DMS153 treated with DMSO at 0.1 percent for 48 hours (cell line): ENCODE measurements at regions not wholly inside any gene's neighbourhood (a gene's known extent, or its start where the extent isn't known, plus 50 kb on each side); places are given as distances from the start of the nearest gene placed in this dataset.
A peak's percentile ranks its signal among the peaks of the same experiment; 100 is the strongest.
"Not testable (repeated sequence)": the region's sequence is repeated elsewhere in the genome, so short reads cannot be mapped to it uniquely, and the experiment has no call there.

Experiments used
- DNase-seq: peaks from one replicate; lab custom pipeline; 2025; ENCODE audit not compliant: unreplicated experiment; lab: John Stamatoyannopoulos, UW

DNA sequence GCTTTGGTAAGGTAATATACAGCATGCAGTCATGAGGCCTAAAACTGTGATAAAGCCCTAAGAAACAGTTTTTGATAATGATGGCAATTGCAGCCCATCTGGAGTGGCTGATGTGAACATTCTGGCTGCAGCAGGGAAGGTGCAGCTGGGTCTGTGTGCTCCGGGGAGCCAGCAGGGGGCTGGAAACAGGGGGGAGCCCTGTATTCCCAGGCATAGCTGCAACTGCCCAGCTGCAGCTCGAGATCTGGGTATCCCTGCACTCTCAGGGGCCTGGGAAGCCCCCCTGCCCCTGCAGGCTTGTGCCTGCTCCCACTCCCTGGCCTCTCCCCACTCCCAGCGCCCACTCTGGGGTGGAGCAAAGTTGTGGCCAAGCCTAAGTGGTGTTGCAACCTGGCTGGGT lies 95.6 kb downstream of the RRAGB start:
- DNase-seq = no peak

DNA sequence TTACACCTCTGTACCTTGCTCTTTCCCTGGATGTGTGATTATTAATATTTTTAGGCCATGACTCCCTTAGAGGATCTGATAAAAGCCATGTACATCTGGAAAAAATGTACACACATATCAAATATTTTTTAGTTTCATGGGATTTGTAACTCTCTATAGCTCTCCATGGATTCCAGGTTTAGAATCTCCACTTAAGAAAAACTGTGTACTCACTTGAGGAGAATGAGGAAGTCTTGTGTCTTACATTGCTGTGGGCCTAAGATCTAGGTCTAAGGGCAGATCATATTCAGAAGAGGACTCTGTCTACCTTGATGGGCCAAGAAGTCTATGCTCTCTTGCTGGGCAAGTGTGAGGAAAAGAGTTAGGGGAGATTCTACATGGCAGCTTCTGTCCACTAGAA lies 98.0 kb downstream of the RRAGB start:
- DNase-seq = no peak

DNA sequence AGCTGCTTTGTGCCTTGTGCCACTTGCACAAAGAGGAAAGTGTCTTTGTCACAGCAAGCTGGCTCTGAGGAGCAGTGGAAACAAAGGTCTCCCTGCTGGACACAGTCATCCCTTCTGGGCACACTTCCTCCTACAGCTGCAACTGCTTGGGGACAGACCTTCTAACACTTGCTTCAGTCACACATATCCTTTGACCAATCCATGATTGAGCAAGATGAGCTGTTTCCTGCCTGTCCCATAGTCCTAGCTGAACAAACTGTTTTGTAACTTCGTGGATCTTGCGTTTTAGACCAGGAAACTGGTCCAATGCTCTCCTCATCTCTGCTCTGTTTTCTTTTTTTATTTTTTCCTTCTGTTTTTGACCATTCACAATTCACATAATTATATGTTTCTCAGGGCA lies 98.5 kb downstream of the RRAGB start:
- DNase-seq = no peak

DNA sequence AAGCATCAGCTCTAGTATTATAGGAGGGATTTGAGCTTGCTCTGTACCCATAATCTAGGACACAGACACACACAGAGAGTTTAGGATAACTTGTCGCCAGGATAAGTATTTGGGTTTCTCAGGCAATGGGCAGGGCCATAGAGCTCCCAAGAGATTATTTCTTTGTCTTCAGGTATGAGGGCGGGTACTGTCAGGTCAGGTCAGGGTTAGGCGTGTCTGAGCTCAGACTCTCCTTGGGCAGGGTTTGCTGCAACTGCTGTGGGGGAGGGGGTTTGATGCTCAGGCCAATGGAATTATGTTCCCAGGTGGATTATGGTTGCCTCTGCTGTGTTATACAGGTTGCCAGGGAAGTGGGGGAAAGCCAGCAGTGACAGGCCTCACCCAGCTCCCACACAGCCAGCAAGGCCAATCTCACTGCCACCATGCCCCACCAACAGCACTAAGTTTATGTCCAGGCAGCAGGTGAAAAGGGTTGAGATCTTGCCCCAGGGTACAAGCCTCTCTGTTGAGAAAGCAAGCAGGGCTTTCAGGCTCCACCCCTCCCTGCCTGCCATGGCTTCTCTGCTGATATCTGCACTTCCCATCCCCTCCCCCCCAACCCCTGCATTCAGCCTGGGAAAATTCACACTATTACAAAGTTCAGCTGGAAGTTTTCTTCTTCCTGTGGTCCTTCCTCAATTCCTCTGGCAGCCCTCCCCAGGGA lies 101.3 kb downstream of the RRAGB start:
- DNase-seq = no peak

DNA sequence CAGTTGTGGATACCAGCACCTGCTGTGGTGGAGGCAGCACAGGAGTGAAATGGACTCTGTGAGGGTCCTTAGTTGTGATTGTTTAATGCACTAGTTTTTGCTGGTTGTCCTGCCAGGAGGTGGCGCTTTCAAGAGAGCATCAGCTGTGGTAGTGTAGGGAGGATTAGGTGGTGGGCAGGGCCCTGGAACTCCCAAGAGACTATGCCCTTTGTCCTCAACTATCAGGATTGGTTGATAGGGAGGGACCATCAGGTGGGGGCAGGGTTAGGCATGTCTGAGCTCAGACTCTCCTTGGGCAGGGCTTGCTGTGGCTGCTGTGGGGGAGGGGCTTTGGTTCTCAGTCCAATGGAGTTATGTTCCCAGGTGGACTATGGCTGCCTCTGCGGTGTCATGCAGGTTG lies 121.9 kb downstream of the RRAGB start:
- no peak for DNase-seq

DNA sequence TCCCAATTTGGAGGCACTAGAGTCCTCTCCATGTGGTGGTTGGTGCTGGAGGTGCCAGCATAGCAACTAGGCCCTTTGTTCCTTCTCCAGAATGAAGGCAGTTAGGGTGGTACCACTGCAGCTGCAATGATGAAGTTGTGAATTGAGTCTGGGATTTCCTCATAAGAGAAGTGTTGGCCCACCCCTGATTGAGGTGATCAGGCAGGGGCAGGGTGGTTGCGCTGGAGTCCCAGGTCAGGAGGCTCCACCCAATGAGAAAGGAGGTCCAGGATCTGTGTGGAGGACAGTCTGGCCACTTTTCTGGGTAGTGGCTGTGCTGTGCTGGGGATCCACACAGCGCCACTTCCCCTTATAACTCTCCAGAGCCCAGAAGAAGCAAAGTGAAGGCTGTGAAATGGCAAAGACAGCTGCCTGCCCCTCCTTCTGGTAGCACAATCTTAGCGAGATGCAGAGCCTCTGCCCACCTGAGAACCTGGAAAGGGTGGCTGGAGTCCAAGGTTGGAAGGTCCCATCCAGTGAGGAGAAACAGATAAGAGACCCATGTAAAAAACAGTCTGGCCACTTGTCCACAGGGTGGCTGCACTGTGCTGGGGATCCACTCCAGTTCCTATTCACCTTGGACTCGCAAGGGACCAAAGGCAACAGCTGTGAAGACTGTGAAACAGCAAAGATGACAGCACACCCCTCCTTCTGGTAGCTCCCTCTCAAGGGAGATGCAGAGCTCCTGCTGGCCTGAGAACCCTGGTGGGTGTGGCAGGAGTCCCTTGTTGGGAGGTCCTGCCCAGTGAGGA lies 124.6 kb downstream of the RRAGB start:
- DNase-seq = no peak

DNA sequence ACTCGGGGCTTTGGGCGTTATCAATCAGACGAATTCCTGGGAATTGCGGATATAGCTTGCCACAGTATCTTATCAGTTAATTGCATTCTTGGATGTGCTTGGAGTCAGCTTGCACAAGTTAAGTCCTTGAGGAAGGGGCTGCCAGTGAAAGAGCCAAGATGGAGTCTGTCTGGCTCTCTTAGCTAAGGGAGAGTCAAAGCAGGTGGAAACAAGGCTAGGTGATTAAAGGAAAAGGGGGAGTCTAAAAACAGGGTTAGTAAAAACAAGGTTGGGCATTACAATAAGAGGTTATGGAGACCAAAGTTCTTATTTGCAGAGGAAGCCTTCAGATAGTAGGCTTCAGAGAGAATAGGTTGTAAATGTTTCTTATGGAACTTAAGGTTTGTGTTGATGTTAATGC lies 149.2 kb downstream of the RRAGB start:
- not testable (repeated sequence) for DNase-seq

DNA sequence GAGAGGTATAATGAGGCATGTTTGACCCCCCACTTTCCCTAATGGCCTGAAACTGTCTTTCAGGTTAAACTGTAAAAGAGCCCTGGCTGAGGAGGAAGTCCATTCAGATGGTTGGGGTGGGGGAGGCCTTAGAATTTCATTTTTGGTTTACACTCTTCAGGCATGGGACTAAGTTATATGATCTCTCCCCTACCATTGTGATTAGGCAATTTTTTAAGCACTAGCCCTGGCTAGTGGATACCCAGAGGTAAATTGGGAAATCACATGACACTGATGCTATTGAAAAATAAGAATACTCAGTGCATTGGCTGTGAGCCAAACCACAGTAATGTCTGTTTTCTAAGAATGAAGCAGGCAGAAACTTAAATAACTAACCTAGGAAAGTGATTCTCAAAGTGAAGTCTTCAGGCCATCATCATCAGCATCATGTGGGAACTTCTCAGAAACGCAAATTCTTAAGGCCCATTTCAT lies 149.7 kb downstream of the RRAGB start:
- no peak for DNase-seq

DNA sequence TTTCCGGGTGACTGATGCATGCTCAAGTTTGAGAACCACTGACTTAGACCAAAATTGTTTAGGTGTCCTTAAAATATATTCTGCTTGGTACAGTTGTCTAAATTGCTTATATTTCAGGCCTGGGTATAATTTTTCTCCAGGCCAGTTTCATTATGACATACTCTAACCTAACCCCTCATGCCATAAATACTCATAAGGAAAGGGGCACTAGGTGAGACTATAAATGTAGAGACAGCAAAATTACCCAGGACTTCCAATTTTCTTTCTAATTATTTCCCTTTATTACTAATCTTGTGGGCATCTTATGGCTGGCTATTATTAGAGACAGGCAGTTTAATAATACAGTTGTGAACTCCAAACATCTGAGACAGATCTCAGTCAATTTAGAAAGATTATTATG lies 150.2 kb downstream of the RRAGB start:
- no peak for DNase-seq

DNA sequence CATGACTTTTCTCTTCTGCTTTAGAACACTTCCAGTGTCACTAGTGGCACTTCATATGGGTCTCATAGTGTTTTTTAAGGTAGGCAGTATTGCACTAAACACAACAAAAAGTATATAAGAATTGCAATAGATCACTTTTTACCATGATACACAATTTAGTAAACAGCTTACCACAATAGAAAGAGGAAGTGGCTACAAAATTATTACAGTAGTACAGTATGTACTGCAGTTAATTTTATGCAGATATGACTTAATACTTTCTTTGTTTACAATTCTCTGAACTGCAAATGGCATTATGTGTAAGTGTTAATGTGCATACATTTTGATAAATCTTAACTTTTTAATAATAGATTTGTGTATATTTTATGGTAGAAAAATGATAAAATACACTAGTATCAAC lies 157.3 kb downstream of the RRAGB start:
- no peak for DNase-seq

DNA sequence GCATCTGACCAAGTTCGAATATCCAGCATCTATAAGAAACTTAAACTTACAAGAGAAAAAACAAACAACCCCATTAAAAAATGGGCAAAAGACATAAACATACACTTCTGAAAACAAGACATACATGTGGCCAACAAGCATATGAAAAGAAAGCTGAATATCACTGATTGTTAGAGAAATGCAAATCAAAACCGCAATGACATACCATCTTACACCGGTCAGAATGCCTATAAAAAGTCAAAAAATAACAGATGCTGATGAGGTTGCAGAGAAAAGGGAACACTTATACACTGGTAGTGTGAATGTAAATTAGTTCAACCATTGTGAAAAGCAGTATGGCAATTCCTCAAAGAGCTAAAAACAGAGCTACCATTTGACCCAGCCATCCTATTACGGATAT lies 166.0 kb downstream of the RRAGB start:
- DNase-seq = not testable (repeated sequence)

DNA sequence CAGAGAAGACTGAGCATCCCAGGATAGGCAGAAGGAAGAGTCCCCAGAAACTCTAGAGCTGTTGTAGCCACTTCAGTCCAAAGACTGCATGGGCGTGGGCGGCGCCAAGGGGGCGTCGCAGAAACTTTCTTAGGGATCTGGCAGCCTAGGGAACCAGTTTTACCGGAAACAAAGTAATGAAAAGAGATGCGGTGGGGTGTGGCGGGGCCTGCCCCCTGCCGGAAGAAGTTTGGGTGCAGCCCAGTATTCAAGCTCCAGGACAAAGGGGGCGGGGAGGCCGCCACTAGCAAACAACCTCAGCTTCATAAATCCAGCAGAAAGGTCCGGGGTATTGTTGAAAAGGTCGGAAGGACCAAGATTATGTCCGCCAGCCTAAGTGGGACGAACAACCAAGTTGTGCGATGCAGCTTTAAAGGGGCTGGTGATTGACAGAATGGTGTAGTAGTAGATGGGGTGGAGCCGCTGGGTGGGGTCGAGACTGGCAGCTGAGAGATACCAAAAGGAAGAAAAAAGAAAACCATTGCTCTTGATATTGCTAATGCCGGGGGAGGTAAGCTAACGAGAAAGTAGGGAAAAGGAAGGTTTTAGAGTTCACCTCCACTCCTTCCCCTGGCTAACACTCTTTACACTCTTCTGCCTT lies 190.5 kb downstream of the RRAGB start:
- peak; percentile 15 for DNase-seq

DNA sequence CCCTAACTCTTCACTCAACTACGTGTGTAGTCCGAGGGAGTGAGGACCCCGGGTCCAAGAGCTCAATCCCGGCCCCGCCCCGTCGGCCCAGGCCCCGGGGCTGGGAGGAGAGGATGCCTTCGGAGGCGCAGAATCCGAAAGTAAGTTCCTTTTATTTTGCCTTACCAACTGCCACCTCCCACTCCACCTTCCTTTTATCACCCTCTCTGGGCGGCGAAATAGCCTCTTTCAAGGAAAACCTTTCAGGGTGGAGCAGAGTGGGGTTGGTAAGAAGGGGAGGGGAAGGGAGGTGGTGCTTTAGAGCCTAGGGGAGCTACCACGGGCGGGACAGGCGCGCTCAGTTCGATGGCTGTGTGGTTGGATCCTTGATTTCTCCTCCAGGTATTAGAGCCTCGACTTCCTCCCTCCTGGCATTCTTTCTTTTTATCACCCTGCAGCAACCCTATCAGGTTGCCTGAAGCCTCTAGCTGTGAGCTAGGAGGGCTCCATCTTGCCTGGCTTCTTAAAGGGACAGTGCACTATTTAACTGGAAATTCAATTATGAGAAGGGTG lies 191.2 kb downstream of the RRAGB start:
- DNase-seq = peak; percentile 13

DNA sequence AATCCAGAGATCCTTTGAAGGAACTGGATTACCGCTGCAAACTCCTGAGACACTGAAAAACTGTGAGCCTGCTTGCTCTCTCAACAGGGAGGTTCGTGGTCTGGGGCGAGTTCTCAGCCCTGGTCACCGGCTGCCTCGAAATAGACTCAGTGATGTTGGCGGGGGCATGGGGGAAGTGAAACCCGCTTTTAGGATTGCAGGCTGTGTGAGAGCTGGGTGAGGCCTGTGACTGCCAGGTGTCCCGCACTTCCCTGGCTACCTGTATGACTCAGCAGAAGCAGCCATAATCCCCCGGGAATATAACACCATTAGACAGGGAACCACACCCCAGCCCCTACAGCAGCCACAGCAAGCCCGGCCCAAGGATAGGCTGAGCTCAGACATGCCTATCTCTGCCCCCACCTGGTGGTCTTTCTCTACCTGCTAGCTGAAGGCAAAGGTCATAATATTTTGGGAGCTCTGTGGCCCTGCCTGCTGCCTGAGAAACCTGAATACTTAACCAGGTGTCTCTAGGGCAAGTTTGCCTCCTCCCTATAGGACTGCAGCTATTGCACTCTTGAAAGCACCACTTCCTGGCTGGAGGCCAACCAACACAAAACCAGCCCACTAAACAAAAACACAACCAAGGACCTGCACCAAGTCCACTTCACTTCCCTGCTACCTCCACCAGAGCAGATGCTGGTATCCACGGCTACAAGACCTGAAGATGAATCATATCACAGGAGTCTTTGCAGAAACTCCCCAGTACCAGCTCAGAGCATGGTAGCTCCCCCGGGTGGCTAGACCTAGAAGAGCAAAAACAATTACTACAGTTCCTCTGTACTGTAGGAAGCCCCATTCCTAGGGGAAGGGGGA lies 202.0 kb downstream of the RRAGB start:
- peak; percentile 7 for DNase-seq

DNA sequence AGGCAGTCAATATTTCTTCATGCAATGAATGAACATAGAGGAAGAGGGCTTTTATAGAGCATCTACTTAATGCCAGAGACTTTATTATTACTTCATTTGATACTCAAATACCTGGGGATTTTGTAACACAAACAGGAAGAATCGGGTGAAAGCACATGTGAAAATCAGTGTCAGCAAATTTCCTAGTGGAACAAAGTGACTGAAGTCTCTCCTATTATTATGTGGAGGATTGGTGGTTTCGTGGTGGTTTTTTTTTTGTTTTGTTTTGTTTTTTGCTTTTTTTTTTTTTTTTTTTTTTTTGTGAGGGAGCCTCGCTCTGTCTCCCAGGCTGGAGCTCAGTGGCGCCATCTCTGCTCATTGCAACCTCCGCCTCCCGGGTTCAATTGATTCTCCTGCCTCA lies 207.0 kb downstream of the RRAGB start:
- DNase-seq = no peak

DNA sequence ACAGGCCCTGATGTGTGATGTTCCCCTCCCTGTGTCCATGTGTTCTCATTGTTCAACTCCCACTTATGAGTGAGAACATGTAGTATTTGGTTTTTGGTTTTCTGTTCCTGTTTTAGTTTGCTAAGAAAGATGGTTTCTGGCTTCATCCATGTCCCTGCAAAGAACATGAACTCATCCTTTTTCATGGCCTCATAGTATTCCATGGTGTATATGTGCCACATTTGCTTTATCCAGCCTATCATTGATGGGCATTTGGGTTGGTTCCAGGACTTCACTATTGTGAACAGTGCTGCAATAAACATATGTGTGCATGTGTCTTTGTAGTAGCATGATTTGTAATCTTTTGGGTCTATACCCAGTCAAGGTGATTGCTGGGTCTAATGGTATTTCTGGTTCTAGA lies 211.0 kb downstream of the RRAGB start:
- DNase-seq = not testable (repeated sequence)
